NT2/D1 (cell line): ENCODE measurements at regions not wholly inside any gene's neighbourhood (a gene's known extent, or its start where the extent isn't known, plus 50 kb on each side); places are given as distances from the start of the nearest gene placed in this dataset.

Source experiments
- YY1 ChIP-seq: IDR thresholded peaks from 2 replicates; pipeline ENCODE4 v1.6.1; 2011; ENCODE audit not compliant: insufficient read length, insufficient read depth
- ZNF274 ChIP-seq: IDR thresholded peaks from 2 replicates; pipeline ENCODE4 v1.6.1; 2011; ENCODE audit warnings: mild to moderate bottlenecking, low read depth, low read length

DNA sequence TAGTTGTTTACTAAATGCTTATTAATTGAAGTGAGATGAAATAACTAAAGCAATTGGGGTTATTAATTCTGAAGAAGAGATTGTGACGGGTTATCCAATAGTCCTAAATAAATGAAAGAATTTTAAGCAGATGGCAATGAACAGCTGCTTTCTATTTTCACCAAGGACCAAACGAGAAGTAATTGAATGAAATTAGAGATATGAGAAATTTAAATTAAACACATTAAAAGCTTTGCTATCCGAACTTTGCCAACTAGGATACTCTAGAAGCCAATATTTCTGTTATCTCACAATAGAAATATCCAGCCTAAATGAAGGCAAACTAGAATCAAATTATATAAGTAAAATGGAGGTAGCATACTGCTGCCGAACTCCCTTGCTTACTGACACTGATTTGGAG, 103.2 kb downstream of the GPR37 start:
- TF ChIP-seq YY1 = no peak
- TF ChIP-seq ZNF274 = no peak
